ENCODE measurements at regions not wholly inside any gene's neighbourhood (a gene's known extent, or its start where the extent isn't known, plus 50 kb on each side); places are given as distances from the start of the nearest gene placed in this dataset.

DNA sequence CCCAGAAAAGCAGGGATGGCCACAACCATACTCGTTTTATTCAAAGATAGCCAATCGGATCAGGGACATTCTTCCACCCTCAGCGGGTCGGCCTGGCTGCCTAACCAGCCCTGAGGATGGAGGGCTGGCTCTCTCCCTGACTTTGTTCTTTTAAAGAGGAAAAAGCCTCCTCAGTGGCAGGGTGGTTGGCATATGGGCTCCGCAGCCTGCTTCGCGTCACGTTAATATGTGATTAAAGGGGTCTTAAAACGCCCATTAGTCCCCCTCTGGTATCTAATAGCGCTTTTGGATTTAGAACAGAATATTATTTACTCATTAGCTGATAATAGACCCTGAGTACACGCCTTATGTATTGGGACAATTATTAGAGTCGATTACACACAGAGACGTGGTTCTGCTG lies 199.4 kb downstream of the PHETA1 start:
- Histone ChIP-seq H3K9ac (ENCODE audit: low read depth in 1 of 2, low read length in 2 of 2) (no peak overlapping the region), H3K4me3 (ENCODE audit: low read depth in 1 of 3, low read length in 3 of 3) (no peak overlapping the region), H3K9me3 (ENCODE audit: control insufficient read depth in 4 of 4, low read length in 3 of 4) (no peaks in the 10 kb centered on the region), H3K36me3 (ENCODE audit: control insufficient read depth in 4 of 4, insufficient read depth in 3 of 4, low read depth in 1 of 4, low read length in 3 of 4) (peaks cover 0 to 29% (median 5%) of the 10 kb centered on the region in 4 donors), H3K4me1 (ENCODE audit: control insufficient read depth in 4 of 4, insufficient read depth in 4 of 4, low read length in 3 of 4) (peaks cover 3 to 10% (median 7%) of the 10 kb centered on the region in 4 donors), H3K27ac (ENCODE audit: low read depth in 1 of 2, low read length in 2 of 2) (no peak overlapping the region), H3K27me3 (ENCODE audit: control insufficient read depth in 4 of 4, insufficient read depth in 4 of 4, low read length in 3 of 4) (no peaks in the 10 kb centered on the region)
- 92% methylated on average over 13 of the region's 13 CpGs for WGBS
- no peak for DNase-seq (ENCODE audit: low spot score)
- TF ChIP-seq, protein P1, sequence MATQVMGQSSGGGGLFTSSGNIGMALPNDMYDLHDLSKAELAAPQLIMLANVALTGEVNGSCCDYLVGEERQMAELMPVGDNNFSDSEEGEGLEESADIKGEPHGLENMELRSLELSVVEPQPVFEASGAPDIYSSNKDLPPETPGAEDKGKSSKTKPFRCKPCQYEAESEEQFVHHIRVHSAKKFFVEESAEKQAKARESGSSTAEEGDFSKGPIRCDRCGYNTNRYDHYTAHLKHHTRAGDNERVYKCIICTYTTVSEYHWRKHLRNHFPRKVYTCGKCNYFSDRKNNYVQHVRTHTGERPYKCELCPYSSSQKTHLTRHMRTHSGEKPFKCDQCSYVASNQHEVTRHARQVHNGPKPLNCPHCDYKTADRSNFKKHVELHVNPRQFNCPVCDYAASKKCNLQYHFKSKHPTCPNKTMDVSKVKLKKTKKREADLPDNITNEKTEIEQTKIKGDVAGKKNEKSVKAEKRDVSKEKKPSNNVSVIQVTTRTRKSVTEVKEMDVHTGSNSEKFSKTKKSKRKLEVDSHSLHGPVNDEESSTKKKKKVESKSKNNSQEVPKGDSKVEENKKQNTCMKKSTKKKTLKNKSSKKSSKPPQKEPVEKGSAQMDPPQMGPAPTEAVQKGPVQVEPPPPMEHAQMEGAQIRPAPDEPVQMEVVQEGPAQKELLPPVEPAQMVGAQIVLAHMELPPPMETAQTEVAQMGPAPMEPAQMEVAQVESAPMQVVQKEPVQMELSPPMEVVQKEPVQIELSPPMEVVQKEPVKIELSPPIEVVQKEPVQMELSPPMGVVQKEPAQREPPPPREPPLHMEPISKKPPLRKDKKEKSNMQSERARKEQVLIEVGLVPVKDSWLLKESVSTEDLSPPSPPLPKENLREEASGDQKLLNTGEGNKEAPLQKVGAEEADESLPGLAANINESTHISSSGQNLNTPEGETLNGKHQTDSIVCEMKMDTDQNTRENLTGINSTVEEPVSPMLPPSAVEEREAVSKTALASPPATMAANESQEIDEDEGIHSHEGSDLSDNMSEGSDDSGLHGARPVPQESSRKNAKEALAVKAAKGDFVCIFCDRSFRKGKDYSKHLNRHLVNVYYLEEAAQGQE (IDR thresholded peaks at IDR 0.05), result no peak

DNA sequence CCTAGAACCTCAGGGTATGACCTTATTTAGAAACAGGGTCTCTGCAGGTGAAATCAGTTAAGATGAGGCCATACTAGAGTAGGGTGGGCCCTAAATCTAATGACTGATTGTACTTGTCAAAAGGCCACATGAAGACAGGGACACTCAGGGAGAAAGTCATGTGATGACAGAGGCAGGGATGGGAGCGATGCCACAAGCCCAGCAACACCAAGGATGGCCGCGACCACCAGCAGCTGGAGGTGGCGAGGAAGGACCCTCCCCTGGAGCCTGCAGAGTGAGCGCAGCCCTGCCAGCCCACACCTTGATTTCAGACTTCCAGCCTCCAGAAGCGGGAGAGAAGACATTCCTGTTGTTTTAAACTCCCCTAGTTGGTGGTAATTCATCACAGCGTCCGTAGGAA lies 199.9 kb downstream of the PHETA1 start:
- Histone ChIP-seq H3K36me3 (ENCODE audit: control insufficient read depth in 4 of 4, insufficient read depth in 3 of 4, low read depth in 1 of 4, low read length in 3 of 4) (peaks cover 0 to 29% (median 5%) of the 10 kb centered on the region in 4 donors), H3K27ac (ENCODE audit: low read depth in 1 of 2, low read length in 2 of 2) (no peak overlapping the region), H3K27me3 (ENCODE audit: control insufficient read depth in 4 of 4, insufficient read depth in 4 of 4, low read length in 3 of 4) (no peaks in the 10 kb centered on the region), H3K9me3 (ENCODE audit: control insufficient read depth in 4 of 4, low read length in 3 of 4) (no peaks in the 10 kb centered on the region), H3K4me3 (ENCODE audit: low read depth in 1 of 3, low read length in 3 of 3) (no peak overlapping the region), H3K9ac (ENCODE audit: low read depth in 1 of 2, low read length in 2 of 2) (no peak overlapping the region), H3K4me1 (ENCODE audit: control insufficient read depth in 4 of 4, insufficient read depth in 4 of 4, low read length in 3 of 4) (peaks cover 3 to 10% (median 7%) of the 10 kb centered on the region in 4 donors)
- 93% methylated on average over 8 of the region's 8 CpGs for whole genome bisulfite sequencing
- DNase-seq (ENCODE audit: low spot score), result no peak
- TF ChIP-seq HNF4G (IDR thresholded peaks at IDR 0.05) (no peak), TAF1 (conservative IDR thresholded peaks at IDR 0.05) (no peak), SP1 (IDR thresholded peaks at IDR 0.05) (no peak), RAD21 (IDR thresholded peaks at IDR 0.05) (no peak)
- TF ChIP-seq, protein P2, sequence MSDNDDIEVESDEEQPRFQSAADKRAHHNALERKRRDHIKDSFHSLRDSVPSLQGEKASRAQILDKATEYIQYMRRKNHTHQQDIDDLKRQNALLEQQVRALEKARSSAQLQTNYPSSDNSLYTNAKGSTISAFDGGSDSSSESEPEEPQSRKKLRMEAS (IDR thresholded peaks at IDR 0.05), result no peak

DNA sequence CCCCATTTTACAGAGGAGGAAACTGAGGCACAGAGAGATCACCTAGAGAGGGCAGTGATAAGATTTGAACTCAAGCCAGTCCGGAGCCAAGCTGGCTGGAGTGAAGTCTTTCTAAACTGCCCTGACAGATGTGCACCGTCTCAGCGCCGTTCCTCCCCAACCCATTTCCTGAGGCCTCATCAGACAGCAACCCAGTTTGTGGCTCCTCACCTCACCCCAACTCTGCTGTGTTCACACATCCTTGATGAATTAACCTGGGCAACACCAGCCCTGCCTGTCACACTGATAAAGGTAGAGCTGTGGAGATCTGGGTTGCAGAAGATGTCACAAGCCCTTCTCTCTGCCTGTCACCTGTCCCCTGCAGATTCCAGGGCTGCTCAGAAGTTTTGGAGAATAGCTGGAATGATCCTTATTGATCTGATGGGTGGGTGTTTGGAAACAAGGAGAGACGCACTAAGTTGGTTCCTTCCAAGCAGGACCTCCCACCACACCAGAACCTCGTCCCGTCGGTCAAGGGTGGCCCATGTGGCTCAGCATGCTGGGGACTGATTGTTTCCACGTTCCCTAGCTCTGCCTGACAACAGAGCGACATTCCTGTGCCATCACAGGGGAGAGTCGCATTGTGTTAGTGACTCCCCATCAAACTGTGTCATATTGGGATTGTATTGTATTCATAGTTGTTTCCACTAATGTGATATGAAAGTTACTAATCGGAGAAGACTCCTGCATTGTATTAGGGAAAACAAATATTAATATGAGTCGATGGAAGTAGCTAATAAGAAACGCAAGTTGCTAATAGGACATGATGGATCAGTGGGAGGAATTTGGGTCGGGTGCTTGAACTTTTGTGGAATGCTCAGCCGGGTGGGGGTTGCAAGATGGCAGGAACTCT lies 200.6 kb downstream of the PHETA1 start:
- H3K4me1 ChIP-seq (ENCODE audit: control insufficient read depth in 4 of 4, insufficient read depth in 4 of 4, low read length in 3 of 4), result peaks cover 3 to 10% (median 7%) of the 10 kb centered on the region in 4 donors
- no peak overlapping the region for H3K4me3 ChIP-seq (ENCODE audit: low read depth in 1 of 3, low read length in 3 of 3)
- 84% methylated on average over 16 of the region's 16 CpGs for WGBS
- no peak for DNase-seq (ENCODE audit: low spot score)
- H3K36me3 ChIP-seq (ENCODE audit: control insufficient read depth in 4 of 4, insufficient read depth in 3 of 4, low read depth in 1 of 4, low read length in 3 of 4), result peaks cover 0 to 29% (median 5%) of the 10 kb centered on the region in 4 donors
- no peaks in the 10 kb centered on the region for H3K9me3 ChIP-seq (ENCODE audit: control insufficient read depth in 4 of 4, low read length in 3 of 4)
- no peaks in the 10 kb centered on the region for H3K27me3 ChIP-seq (ENCODE audit: control insufficient read depth in 4 of 4, insufficient read depth in 4 of 4, low read length in 3 of 4)
- TF ChIP-seq FOXA1 (IDR thresholded peaks at IDR 0.05) (no peak), YY1 (IDR thresholded peaks at IDR 0.05) (no peak), FOXA2 (IDR thresholded peaks at IDR 0.05) (no peak), HNF4G (IDR thresholded peaks at IDR 0.05) (no peak)
- TF ChIP-seq, protein P1 (IDR thresholded peaks at IDR 0.05), result no peak
- H3K27ac ChIP-seq (ENCODE audit: low read depth in 1 of 2, low read length in 2 of 2), result no peak overlapping the region
- H3K9ac ChIP-seq (ENCODE audit: low read depth in 1 of 2, low read length in 2 of 2), result no peak overlapping the region
